CD4-positive, alpha-beta T cell treated with Interleukin-21 for 1 hour (primary cell): ENCODE measurements at regions not wholly inside any gene's neighbourhood (a gene's known extent, or its start where the extent isn't known, plus 50 kb on each side); places are given as distances from the start of the nearest gene placed in this dataset.
"Not testable (repeated sequence)": the region's sequence is repeated elsewhere in the genome, so short reads cannot be mapped to it uniquely, and the experiment has no call there.

Source experiments
- DNase-seq: peaks from one replicate; pipeline ENCODE4 v3.0.0-alpha.2; 2020

DNA sequence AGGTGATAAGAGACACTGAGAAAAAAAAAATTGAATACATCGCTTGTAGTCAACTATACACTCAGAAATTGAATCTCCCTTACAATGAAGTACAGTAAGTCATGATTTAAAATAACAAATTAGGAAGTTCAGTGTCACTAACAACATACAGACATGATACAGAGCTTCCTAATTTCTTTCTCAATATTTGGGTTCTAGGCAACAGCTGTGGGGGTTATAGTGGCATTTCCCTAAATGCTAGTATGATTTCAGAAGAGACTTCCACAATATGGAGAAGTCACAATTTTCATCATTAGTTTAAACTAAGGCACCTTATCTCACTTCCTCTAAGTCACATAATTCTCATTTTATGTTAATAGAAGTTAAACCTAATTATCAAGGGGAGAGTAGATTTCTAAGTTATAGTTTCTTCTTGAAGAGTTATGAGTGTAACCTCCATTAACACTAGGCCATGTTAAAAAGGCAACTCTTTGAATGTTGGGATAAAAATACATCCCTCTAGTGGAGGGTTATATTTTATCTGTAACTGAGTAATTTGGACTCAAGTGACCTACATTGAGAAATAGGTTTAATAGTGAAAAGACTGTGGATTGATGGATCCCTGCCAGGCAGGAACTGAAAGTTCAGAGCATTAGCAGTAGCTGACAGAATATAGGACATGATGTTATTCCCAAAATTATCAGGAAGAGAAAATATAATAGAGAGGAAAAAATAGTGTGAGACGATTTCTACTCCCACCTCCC, 286.0 kb upstream of the SUCLG2 start:
- no peak for DNase-seq

DNA sequence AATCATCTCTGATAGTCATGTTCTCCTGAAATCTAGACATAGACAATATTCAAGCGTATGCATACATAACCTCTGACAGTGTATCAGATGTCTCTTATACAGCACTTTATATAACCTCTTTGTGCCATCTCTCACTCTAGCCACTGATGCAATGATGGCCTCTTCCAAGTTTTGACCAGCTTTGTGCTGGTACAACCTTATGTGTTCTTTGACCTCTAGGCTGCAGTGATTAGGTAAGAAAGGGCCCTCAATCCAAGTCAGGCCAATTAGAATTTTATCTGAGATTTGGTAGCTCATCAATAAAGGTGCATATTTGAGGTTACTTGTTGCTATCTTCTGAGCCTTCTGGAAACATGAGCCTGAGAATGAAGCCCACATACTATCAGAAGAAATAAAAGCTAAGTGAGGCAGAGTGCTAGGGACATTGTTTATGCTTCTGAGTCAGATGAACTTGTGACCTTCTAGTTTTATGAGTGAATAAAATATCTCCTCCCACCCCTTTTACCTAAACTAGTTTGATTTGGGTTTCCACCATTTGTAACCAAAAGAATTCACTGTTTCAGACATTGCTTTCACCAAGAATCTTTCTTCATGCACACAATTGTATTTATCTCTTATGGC, 283.2 kb upstream of the SUCLG2 start:
- DNase-seq = no peak

DNA sequence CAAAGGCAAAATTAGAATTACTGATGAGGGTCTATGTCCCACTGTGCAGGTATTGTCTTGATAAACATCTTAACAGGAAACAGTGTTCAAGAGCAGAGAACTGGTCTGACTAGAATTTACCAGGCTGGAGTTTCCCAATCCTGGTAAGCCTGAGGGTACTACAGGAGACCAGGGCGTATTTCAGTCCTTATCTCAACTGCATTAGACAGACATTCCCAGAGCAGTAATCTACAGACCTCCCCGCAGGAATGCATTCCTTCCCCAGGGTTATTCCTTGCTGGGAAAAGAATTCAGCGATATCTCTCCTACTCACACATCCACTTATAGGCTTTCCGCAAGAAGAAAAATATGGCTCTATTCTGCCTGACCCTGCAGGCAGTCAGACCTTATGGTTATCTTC, 276.0 kb upstream of the SUCLG2 start:
- not testable (repeated sequence) for DNase-seq

DNA sequence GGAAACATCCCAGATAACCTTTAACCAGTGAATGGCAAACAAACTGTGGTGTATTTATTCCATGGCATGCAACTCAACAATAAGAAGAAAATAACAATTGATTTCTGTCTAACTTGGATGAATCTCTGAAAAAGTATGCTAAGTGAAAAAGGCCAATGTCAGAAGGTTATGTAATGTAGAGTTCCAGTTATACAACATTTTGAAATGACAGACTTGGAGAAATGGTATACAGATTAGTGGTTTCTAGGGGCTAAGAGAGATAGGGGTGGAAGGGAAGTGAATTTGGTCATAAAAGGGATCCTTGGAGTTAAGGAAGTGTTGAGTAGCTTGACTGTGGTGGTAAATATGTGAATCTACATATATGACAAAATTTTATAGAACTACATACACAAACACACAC, 269.4 kb upstream of the SUCLG2 start:
- DNase-seq = no peak

DNA sequence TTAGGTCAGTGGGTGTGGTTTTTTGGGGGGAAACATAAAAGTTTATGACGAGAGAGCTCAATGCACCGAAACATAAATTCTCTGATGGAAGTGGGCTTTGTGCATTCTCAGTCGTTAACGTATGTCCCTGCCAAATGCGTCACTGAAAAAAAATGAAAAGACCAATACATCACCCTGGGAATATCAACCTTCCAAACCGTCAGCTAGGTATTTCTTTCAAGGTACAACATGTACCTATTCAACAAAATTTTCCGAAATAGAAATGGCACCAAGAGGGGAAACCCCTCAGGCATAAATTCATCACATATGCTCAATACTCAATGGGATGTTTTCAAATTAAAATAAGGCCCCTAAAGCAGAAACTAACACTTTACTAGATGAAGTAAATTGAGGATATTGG, 266.6 kb upstream of the SUCLG2 start:
- DNase-seq = no peak

DNA sequence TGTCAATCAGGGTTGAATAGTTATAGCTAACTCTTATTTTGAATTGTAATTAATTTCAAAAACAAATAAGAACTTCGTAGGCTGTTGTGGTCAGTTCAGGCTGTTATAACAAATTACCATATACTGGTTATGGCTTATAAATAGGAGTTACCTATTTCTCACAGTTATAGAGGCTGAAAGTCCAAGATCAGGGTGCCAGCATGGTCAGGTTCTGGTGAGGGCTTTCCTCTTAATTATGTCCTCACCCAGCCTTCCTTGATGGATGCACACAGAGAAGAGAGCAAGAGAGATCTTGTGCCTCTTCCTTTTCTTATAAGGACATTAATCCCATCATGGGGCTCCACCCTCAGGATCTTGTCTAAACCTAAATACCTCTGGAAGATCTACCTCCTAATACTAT, 265.9 kb upstream of the SUCLG2 start:
- DNase-seq = no peak

DNA sequence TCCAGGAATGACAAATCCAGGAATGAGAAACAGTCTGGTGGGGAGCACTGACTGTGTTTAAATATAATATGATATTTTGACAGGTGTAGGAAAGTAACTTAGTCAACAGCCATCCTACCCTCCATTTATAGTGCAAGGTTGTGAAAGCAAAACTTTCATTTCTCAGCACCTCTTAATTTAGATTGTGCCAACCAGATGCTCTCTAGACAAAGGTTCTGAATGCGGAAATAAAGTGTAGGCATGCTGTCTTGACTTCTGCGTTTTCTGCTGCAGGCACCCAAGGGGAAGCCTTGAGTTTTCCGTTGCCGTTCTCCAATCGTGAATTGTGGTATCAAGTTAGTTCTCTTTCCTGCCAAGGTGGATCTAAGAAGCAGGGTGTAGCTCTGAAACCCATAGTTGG, 261.9 kb upstream of the SUCLG2 start:
- DNase-seq = no peak

DNA sequence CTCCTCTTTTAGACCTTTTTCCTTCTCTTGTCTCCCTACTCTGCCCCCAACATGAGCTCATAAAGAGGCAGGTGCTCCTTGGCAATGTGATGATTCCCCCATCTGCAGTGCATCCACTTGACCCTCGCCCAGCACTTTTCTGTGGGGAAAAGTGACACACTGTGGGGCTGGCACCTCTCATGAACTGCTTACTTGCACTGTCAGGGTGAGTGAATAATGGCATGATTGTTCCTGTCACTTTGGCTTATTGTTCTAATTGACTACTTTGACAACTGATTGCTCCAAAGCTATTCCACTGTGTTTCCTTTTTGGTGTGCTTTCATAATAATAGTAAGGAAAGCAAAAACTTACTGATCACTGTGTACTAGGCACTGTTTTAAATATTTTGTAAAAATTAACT, 253.3 kb upstream of the SUCLG2 start:
- no peak for DNase-seq

DNA sequence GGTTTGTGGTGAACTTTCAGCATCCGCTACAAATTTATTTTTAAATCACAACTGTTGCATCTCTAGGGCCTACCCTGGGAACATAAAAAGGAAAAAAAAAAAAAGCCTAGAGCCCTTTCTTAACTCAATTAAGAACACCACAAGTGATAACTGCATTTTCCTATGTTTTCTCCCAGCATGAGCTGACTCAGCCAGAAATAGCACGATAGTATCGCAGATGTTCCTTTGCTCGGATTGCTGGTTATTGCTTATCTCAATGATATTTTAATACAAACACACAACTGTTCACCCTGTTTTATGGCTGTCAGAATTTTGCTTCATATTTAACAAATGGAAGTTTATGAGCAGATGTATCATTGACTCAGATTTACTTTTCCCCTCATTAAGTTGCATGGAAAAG, 251.8 kb upstream of the SUCLG2 start:
- no peak for DNase-seq

DNA sequence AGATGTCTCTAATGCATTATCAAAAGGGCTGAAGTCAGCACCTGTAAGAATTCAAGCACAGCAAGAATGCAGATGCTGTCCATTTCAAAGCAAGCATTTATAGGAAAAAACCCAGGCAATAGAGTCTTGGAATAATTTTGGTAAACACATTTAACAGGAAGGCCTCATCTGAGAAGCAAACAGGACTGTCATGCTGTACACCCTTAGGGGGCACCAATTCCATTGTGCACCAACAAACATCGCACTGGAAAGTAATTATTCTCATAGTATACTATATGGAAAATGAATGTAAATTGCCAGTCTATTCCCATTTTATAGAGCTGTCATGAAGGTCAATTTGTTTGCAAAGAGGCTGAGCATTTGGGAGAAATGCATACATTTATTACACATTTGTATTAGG, 247.3 kb upstream of the SUCLG2 start:
- peak; percentile 15 for DNase-seq

DNA sequence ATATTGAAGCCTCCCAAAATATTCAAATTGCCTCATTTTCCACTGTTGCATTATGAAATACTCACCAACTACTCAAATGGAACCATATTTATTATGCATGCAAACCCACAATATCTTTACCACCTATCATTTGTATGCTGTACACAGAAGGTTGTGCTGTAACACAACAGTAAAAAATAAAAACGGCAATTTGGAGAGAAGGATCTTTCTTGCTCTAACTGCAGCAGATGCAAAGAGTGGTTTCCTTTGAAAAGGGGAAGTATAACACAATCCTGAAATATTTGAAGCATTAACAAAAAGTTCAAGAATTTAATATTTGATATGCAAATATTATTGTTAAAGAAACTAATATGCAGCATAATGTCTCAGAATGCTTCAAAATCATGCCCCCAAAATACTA, 244.5 kb upstream of the SUCLG2 start:
- no peak for DNase-seq

DNA sequence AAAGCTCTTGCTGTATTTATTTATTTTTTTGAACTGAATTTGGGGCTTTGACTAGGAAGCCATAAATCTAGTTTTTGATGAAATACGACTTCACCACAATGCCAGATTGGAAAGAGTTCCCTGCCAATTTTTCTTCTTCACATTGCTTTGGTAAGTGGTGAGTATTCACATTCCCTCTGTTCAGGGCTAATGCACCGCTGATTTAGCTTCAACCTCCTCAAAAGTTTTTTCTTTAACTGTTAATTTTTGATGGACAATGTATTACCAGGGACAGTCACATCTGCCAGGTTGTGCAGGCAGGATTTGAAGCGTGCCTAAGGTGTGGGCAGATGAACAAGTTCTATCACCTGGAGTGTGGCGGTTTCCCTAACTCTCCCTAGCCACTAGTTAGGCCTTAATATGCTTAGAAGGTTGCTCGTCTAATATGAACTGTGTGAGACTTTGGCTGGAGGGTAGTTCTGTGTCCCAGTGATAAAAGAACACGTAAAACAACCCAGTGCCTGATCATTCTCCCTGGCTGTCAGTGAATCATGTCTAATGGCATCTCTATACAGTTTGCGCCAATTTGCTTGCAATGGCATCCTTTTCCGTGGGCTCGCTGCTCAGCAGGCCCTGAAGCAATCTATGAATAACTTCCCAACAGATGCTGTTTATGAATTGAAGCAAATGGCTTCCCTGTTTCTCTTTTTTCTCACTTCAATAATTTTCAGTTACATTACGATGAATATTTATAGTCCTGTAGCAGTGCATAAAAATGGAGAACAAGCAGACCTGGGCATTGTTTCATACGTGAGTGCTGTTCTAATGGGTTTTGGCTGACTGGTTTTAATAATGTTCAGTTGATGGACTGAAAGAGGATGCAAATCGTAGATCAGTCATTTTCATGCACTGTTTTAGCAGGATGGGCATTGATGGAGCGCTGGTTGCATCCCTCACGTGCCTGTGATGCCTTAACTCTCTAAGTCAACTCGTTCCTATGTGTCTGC, 243.2 kb upstream of the SUCLG2 start:
- no peak for DNase-seq

DNA sequence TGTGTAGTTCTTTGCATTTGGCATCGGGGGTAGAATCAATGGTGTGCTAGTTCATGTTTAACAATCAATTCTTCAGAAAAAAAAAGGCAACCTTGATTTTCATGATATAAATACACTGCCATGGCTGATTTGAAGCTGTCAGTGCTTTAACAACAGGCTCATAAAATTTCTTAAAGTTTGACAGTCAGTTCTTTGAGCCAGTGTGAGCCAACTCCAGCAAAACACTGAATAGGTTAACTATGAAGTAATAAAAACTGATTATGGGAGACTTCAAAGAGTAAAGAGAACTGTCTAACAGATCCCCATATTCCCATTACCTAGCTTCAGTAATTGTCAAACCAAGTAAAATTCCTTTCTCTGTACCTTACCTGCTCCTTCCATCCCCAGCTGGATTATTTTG, 241.7 kb upstream of the SUCLG2 start:
- DNase-seq = no peak

DNA sequence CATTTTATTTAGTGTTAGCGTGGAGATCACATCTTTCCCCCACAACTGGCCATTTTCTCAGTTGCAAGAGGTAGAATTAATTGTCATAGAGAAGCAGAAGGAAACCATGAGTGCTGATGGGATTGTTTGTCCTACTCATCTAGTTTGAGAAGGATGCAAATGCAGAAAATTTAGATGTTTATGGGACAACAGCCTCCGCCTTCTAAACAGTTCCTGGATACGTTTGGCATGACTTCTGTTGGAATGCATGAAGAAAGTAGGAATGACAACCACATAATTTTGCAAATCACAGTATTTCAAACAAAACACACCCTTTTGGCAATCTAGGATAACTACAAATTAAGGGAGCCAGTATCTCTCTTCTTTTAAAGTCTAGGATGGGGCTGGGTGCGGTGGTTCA, 240.1 kb upstream of the SUCLG2 start:
- DNase-seq = no peak

DNA sequence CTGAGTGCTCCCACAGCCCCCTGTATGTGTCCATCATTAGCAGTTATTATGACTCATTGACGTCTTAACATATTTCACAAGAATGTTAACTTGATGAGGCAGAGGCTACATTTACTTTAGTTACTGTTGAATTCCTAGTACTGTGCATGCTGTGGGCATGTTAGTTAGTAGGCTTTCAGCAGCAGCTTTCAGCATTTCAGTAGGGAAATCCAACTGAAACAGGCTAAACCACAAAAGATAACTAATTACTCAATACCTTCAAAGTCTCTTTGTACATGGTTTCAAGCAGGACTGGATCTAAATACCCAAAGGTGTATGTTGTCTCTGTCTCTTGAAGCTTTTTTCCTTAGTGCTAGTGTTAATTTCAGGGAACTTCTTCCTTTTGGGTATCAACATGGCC, 229.9 kb upstream of the SUCLG2 start:
- no peak for DNase-seq

DNA sequence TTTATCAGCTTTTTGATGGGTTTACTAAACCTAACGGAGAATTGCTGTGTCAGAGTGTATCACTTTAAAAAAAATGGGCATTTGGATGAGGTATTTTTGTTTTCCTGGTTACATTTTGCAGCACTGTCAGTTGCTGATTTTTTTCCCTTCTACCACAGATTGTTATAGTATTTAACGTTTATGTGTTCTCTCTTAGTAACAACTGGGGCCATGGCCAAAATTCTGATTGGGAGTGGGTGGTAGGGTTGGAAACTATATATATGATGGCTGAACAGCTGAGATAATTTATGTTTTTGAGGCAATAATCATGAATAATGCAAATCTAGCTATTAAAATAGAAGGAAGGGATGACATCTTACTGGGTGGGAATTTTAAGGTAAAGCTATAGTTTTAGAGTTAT, 229.4 kb upstream of the SUCLG2 start:
- no peak for DNase-seq

DNA sequence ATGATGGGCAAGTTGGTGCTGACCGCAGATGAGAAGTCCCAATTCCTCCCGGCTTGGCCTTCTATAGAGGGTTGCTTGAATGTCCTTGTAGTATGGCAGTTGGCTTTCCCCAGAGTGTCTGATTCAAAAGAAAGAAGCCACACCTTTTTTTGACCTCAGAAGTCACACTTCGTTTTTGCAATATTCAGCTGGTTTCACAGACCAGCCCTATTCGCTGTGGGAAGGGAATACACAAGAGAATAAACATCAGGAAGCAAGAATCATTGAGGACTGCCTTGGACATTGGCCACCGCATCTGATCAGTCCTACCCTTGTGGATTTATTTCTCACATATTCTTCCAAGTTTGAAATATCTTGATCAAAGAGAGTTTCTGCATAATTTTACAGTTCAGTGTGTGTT, 228.6 kb upstream of the SUCLG2 start:
- DNase-seq = no peak

DNA sequence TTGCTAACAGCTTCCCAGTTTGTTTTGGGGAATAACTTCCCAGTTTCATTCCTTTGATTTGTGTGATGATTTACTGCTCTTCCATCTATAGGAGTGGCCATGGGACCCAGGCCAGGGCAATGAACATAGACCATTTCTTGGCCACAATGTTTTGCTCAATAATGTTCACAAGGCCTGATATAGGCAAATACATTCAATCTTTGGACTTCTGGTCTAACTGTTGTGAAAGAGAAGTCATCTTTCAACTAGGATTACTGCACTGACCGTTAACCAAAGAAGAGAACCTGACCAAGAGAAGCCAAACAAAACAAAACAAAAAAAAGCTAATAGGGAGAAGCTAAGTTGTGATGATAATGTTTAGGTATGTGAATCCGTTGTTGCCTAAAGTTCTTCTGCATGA, 221.8 kb upstream of the SUCLG2 start:
- no peak for DNase-seq

DNA sequence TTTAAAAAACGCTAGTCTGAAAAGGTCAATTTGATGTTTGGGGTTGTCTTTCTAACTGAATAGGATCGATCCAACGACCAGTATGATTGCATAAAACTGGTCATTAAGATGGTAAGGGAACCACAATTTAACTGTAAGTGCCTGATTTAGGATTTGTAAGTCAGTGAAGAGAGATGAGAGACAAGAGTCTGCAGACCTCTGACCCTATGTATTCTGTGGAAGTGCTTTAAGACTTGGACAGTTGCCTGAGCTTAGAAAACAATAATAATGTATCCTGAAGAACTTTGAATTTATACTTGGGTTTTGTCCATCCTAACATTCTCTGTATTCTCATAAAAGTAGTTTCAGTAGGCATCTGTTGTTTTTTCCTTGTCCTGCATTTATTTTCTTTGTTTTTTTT, 221.4 kb upstream of the SUCLG2 start:
- no peak for DNase-seq

DNA sequence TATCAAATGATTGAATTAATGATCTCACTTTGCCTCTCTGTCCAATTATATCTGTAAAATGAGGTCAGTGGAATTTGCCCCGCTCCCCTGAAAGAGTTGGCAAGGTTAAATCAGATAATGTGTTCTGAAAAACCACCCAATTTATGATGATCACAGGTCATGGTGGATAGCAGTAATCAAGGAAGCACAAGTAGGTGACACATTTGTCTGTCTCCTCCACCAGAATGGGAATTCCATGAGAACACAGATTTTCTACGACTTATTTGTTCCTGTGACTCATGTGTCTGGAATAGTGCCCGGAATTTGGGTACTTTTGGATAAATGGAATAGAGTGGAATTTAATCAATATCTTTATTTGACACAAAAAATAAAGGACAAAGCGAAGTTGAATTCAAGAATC, 220.9 kb upstream of the SUCLG2 start:
- no peak for DNase-seq

DNA sequence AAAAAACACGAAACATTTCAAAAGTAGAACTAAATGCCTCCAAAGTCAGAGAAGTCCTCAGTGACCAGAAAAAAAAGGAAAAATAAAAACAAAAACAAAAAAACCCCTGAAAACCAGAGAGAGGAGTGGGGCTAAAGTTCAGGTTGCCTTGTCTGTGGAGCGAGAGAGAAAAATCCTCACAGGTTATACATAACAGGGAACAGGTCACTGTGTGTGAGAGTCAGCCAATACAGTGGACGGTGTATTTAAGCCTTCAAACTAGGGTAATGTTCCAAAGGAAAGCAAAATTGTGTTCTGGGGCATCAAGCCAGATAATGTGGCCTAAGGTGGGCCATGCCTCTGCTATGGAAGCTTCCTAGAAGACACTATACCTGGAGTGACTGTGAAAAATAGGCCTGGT, 216.1 kb upstream of the SUCLG2 start:
- DNase-seq = no peak

DNA sequence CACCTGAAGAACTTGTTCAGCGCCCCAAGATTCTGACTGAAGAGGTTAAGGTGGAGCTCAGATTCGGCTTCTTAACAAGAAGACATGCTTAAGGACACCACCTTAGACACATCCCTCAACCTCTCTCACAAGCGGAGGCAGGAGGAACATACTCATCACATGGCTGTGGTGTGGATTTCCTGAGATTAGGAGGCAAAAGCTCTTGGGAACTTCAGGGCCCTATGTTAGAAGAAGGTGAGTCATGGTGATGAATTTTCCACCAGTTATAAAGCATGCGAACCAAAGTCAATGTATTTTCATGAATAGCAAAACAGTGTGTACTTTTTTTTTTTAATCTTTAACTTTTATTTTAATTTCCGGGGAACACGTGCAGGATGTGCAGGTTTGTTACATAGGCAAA, 212.2 kb upstream of the SUCLG2 start:
- DNase-seq = no peak

DNA sequence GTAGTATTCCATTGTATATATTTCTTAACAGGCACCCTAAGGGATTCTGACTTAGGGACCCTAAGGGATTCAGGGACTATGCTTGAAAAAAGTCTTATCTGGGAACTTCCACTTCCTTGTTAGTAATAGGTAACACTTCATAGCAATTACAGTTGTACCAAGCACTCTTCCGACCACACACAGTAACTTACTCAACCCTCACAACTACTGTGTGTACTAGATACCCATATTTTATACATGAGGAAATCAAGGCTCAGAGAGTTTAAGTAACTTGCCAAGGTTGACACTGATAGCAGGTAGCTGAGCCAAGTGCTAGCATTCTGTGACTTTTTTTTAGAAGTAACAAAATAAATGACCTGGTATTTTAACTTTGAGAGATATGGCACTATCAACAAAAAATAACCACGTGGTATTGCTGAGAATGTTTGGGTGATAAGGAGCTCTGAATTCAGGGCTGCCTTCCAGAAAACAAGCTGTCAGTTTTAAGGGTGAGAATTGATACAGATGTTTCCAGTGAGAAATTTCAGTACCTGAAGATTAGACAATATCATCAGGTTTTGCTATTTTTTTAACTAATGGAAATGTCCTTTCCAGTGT, 210.3 kb upstream of the SUCLG2 start:
- no peak for DNase-seq

DNA sequence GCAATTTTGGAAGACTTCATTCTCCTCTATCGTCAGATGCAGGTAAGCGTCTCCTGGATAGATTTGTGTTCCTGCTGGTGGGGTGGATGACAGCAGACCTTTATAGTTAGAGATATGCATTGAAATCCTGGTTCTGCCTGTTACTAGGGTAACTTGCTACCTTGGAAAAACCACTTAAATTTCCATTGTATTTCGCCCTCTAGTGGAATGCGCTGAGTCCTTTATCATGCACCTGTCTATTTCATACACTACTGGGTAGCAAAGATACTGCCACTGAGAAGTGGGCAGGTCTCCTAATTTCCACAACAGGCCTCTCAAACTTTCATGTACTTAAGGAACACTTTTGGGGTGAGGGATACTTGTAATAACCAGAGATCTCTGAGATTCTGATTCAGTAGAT, 209.5 kb upstream of the SUCLG2 start:
- DNase-seq = no peak
